PC-9 (cell line): ENCODE measurements at regions not wholly inside any gene's neighbourhood (a gene's known extent, or its start where the extent isn't known, plus 50 kb on each side); places are given as distances from the start of the nearest gene placed in this dataset.

ENCODE experiments used
- BruUV-seq: library from RNA; stranded (reverse); fragments of 400-500 nt; replicated peaks from 2 replicates; lab custom pipeline; 2021; lab: Mats Ljungman, UMichigan
- CTCF ChIA-PET: fragments of 300-600 bp; sonication (Branson Sonifier 250); formaldehyde crosslinking; loops from one replicate; lab custom pipeline; 2022; ENCODE audit warnings: antibody characterized with exemption; lab: Charles Lee
- POLR2A ChIA-PET: fragments of 300-600 bp; sonication (Branson Sonifier 250); formaldehyde crosslinking; loops from one replicate; lab custom pipeline; 2022; ENCODE audit warnings: antibody characterized with exemption; ENCODE audit not compliant: unreplicated experiment; lab: Charles Lee
- DNase-seq, 2 experiments: peaks; one replicate each; pipeline versions ENCODE4 v3.0.0 to v3.0.0-alpha.2; 2015 to 2022; ENCODE audit warnings: mixed read lengths in 1 of 2
- H2AFZ ChIP-seq: fragments of 200-600 bp; sonication (generic); 2 replicates; pipeline ENCODE4 v1.8.1; 2017; ENCODE audit warnings: antibody characterized with exemption
- H3F3A ChIP-seq: fragments of 200-600 bp; sonication (generic); 2 replicates; pipeline ENCODE4 v1.8.1; 2017; ENCODE audit warnings: antibody characterized with exemption, mild to moderate bottlenecking, low read depth; ENCODE audit not compliant: insufficient read depth
- H3K27ac ChIP-seq: fragments of 200-600 bp; sonication (generic); 2 replicates; pipeline ENCODE4 v1.6.1; 2016; ENCODE audit warnings: mixed run types
- H3K27me3 ChIP-seq: fragments of 200-600 bp; sonication (generic); 2 replicates; pipeline ENCODE4 v1.6.1; 2016; ENCODE audit warnings: low read depth, mixed run types; ENCODE audit not compliant: insufficient read depth
- H3K36me3 ChIP-seq: fragments of 200-600 bp; sonication (generic); 2 replicates; pipeline ENCODE4 v1.6.1; 2016; ENCODE audit warnings: low read depth, mixed run types
- H3K4me1 ChIP-seq: fragments of 200-600 bp; sonication (generic); replicated peaks from 2 replicates; pipeline ENCODE4 v1.6.1; 2016; ENCODE audit warnings: mixed run types; ENCODE audit not compliant: insufficient read depth
- H3K4me2 ChIP-seq: fragments of 200-600 bp; sonication (generic); 2 replicates; pipeline ENCODE4 v1.6.1; 2017; ENCODE audit warnings: mixed run types
- H3K4me3 ChIP-seq: fragments of 200-600 bp; sonication (generic); 2 replicates; pipeline ENCODE4 v1.6.1; 2016; ENCODE audit warnings: mixed run types
- H3K79me2 ChIP-seq: fragments of 200-600 bp; sonication (generic); 2 replicates; pipeline ENCODE4 v1.6.1; 2017; ENCODE audit warnings: low read depth, mixed run types
- H3K9me2 ChIP-seq: fragments of 200-600 bp; sonication (generic); 2 replicates; pipeline ENCODE4 v1.8.1; 2017; ENCODE audit warnings: mild to moderate bottlenecking; ENCODE audit not compliant: insufficient read depth
- H3K9me3 ChIP-seq: fragments of 200-600 bp; sonication (generic); 2 replicates; pipeline ENCODE4 v1.8.1; 2016; ENCODE audit warnings: low read depth; ENCODE audit not compliant: insufficient read depth
- H4K20me1 ChIP-seq: fragments of 200-600 bp; sonication (generic); 2 replicates; pipeline ENCODE4 v1.8.1; 2017; ENCODE audit not compliant: insufficient read depth
- CTCF ChIP-seq: fragments of 200-600 bp; sonication (generic); conservative IDR thresholded peaks from 2 replicates; pipeline ENCODE4 v1.6.1; 2017; ENCODE audit warnings: mixed run types, antibody characterized with exemption, mild to moderate bottlenecking, moderate library complexity
- EZH2 ChIP-seq: fragments of 200-600 bp; sonication (generic); IDR thresholded peaks from 2 replicates; pipeline ENCODE4 v1.8.0; 2017; ENCODE audit warnings: antibody characterized with exemption, low read depth
- intact Hi-C: fragments of 100-400 bp; cut with micrococcal nuclease; formaldehyde crosslinking; loops from one replicate; pipeline ENCODE4 v1.10.0; 2022; ENCODE audit not compliant: unreplicated experiment

DNA sequence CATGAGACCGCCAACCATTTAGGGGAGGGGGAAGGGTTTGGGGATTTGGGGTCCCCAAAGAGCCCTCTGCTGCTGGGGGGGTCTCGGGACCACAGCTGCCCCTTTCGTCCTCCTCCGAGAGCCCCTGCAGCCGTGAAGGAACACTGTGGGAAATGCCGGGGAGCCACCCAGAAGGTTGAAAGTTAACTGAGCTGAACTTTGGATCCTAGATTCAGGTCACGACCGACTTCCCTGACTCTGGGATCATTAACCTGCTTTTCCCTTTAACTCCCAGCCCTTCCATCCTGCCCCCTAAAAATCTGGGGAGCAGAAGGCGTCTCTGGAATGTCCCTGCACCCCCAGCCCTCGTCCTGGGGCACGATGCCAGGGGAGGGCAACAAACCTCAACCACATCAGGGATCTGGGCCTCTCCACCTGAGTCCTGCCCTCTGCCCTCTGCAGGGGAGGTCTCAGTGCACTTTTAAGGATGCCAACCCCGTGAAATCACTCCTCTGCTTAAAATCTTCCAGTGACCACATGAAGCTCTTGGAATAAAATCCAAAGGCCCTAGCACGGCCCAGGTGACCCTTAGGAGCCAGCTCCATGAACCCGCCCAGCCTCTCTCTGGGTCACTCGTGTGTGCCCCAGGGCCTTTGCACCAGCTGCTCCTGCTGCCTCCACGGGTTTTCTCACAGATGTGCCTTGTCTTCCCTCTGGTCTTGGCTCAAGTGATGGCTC is 95.0 kb downstream of the RFLNA start:
- Histone ChIP-seq H3K27me3 (no peaks in the 10 kb centered on the region), H3K79me2 (peaks cover 57% of the 10 kb centered on the region), H3K27ac (peak overlapping the region; percentile 96), H3K4me1 (peaks cover 67% of the 10 kb centered on the region), H3K36me3 (peaks cover 10% of the 10 kb centered on the region; the same call in 1 of the 2 replicates), H3F3A (peaks cover 76% of the 10 kb centered on the region), H3K9me3 (no peaks in the 10 kb centered on the region), H3K4me2 (peak overlapping the region; percentile 100), H4K20me1 (no peaks in the 10 kb centered on the region), H3K4me3 (peak overlapping the region; percentile 98; the same call in 1 of the 2 replicates), H3K9me2 (no peaks in the 10 kb centered on the region), H2AFZ (no peak overlapping the region)
- DNase-seq = peak in 1 of 2 experiments; percentile 47
- ChIA-PET CTCF (interaction anchor here (0.6 kb wide), 1 partner anchor 120 kb away, joined by 3 read pairs; no protein-coding TSS in a partner anchor), POLR2A (interaction anchor here (0.7 to 1.1 kb wide), 2 partner anchors 21 to 243 kb away, joined by 17 to 37 read pairs; no protein-coding TSS in a partner anchor)
- BruUV-seq = TSS peak; percentile 42
- TF ChIP-seq EZH2 = no peak
- no peak for TF ChIP-seq CTCF
- intact Hi-C loops = loop anchor here (1.0 to 5.0 kb wide), 5 partner anchors 21 to 527 kb away; no protein-coding TSS in a partner anchor

GRCh38 chr12:124389138-124389724 is 94.3 kb downstream of the RFLNA start:
- no peaks in the 10 kb centered on the region for H3K9me3 ChIP-seq
- peak overlapping the region; percentile 98 for H3K4me3 ChIP-seq
- peaks cover 13% of the 10 kb centered on the region for H3K36me3 ChIP-seq
- DNase-seq = peak; percentile 62 to 88
- H3K4me2 ChIP-seq = peak overlapping the region; percentile 100
- H4K20me1 ChIP-seq = peaks cover 6% of the 10 kb centered on the region; the same call in 1 of the 2 replicates
- no TSS peak for BruUV-seq
- H3K27me3 ChIP-seq = no peaks in the 10 kb centered on the region
- H3K79me2 ChIP-seq = peaks cover 64% of the 10 kb centered on the region
- intact Hi-C loops = loop anchor here (1.0 to 5.0 kb wide), 4 partner anchors 20 to 528 kb away; no protein-coding TSS in a partner anchor
- ChIA-PET CTCF (interaction anchor here (0.6 to 0.7 kb wide), 3 partner anchors 22 to 170 kb away, joined by 3 to 9 read pairs (median 4); no protein-coding TSS in a partner anchor), POLR2A (interaction anchor here (0.7 to 1.1 kb wide), 2 partner anchors 244 to 377 kb away, joined by 3 to 37 read pairs; no protein-coding TSS in a partner anchor)
- H3K27ac ChIP-seq = peak overlapping the region; percentile 96
- peaks cover 76% of the 10 kb centered on the region for H3F3A ChIP-seq
- H3K9me2 ChIP-seq = no peaks in the 10 kb centered on the region
- no peak overlapping the region for H2AFZ ChIP-seq
- no peak for TF ChIP-seq EZH2
- TF ChIP-seq CTCF = no peak; the same call in 1 of the 2 replicates
- H3K4me1 ChIP-seq = peaks cover 67% of the 10 kb centered on the region

GRCh38 chr12:124388679-124389137 is 93.8 kb downstream of the RFLNA start:
- intact Hi-C loops = loop anchor here (1.0 to 5.0 kb wide), 4 partner anchors 19 to 529 kb away; no protein-coding TSS in a partner anchor
- H3K79me2 ChIP-seq = peaks cover 69% of the 10 kb centered on the region
- no peak overlapping the region for H2AFZ ChIP-seq
- DNase-seq = peak; percentile 67 to 75
- H3K4me2 ChIP-seq = peak overlapping the region; percentile 100
- no peak for TF ChIP-seq EZH2
- TF ChIP-seq CTCF = no peak
- H4K20me1 ChIP-seq = peaks cover 6% of the 10 kb centered on the region
- no peaks in the 10 kb centered on the region for H3K9me2 ChIP-seq
- H3K27me3 ChIP-seq = no peaks in the 10 kb centered on the region
- H3K4me1 ChIP-seq = peaks cover 67% of the 10 kb centered on the region
- H3K4me3 ChIP-seq = peak overlapping the region; percentile 98
- peaks cover 9% of the 10 kb centered on the region for H3K36me3 ChIP-seq
- peaks cover 71% of the 10 kb centered on the region for H3F3A ChIP-seq
- no TSS peak for BruUV-seq
- H3K27ac ChIP-seq = peak overlapping the region; percentile 96
- H3K9me3 ChIP-seq = no peaks in the 10 kb centered on the region
- ChIA-PET POLR2A (interaction anchor here (0.5 to 1.1 kb wide), 5 partner anchors 19 to 752 kb away, joined by 3 to 37 read pairs (median 3); no protein-coding TSS in a partner anchor), CTCF (interaction anchor here (0.6 to 1.1 kb wide), 3 partner anchors 23 to 170 kb away, joined by 4 to 9 read pairs (median 4); no protein-coding TSS in a partner anchor)
